ENCODE measurements at regions not wholly inside any gene's neighbourhood (a gene's known extent, or its start where the extent isn't known, plus 50 kb on each side); places are given as distances from the start of the nearest gene placed in this dataset.

DNA sequence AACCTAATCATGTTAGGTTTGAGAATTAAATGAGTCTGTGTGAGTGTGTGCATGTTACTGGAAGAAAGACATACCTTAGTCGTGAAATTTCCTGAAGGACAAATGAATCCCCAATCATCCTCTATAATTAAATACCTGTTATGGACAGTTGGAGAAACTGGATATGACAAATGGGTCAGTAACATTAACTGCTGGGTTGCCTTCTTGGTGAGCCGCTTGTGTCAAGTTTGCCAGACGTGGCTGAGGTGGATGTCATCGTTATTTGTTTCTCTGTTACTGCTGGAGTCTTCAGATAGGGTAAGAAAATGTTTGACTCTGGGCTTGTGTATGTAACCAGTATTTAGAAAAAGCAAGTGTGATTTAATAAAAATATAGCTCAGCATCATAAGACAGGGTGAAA, 131.6 kb downstream of the CAND1 start:
- no peak for TF ChIP-seq EP300 (IDR thresholded peaks at IDR 0.05)
- no peak for TF ChIP-seq POLR2A (IDR thresholded peaks at IDR 0.05)
- TF ChIP-seq, protein P1, sequence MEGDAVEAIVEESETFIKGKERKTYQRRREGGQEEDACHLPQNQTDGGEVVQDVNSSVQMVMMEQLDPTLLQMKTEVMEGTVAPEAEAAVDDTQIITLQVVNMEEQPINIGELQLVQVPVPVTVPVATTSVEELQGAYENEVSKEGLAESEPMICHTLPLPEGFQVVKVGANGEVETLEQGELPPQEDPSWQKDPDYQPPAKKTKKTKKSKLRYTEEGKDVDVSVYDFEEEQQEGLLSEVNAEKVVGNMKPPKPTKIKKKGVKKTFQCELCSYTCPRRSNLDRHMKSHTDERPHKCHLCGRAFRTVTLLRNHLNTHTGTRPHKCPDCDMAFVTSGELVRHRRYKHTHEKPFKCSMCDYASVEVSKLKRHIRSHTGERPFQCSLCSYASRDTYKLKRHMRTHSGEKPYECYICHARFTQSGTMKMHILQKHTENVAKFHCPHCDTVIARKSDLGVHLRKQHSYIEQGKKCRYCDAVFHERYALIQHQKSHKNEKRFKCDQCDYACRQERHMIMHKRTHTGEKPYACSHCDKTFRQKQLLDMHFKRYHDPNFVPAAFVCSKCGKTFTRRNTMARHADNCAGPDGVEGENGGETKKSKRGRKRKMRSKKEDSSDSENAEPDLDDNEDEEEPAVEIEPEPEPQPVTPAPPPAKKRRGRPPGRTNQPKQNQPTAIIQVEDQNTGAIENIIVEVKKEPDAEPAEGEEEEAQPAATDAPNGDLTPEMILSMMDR (IDR thresholded peaks at IDR 0.05), result no peak
- no peak for TF ChIP-seq POLR2AphosphoS5 (IDR thresholded peaks at IDR 0.05)
- intact Hi-C loops (cut with DNase I), result no loop called here
- H3K4me3 ChIP-seq, result no peak overlapping the region
- no peak for DNase-seq
- H3K27ac ChIP-seq, result no peak overlapping the region
- H3K27me3 ChIP-seq, result no peaks in the 10 kb centered on the region
- H3K36me3 ChIP-seq, result no peaks in the 10 kb centered on the region
- H3K4me1 ChIP-seq, result no peaks in the 10 kb centered on the region
- peaks cover 0 to 4% (median 2%) of the 10 kb centered on the region in 4 donors for H3K9me3 ChIP-seq
- 88 to 90% methylated on average over 4 of the region's 4 CpGs for WGBS, 2 donors

DNA sequence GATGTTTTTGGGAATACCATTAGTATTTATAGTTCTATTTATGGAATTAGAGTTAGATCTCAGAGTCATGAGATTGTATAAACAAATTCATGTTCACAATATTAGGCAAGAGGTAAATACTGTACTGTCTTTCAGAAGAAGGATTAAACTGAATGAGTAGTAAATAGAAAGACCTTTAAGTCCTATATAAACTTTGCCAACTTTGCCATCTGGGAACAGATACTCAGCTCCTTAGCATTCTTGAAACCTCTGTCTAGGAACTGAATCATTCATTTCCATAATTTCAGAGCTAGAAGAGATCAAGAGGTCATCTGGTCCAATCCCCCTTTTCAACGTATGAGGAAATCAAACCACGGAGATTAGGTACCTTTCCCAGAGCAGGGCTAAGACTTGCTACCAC, 141.1 kb downstream of the CAND1 start:
- H3K36me3 ChIP-seq, result no peaks in the 10 kb centered on the region
- no peaks in the 10 kb centered on the region for H3K27me3 ChIP-seq
- H3K4me1 ChIP-seq, result no peaks in the 10 kb centered on the region
- no peak overlapping the region for H3K4me3 ChIP-seq
- intact Hi-C loops (cut with DNase I), result no loop called here
- WGBS, 2 donors, result 9 to 54% methylated on average over 2 of the region's 2 CpGs
- no peak overlapping the region for H3K27ac ChIP-seq
- H3K9me3 ChIP-seq, result peaks cover 0 to 2% (median 0%) of the 10 kb centered on the region in 4 donors
- DNase-seq, result no peak
- TF ChIP-seq EP300 (IDR thresholded peaks at IDR 0.05), result no peak

DNA sequence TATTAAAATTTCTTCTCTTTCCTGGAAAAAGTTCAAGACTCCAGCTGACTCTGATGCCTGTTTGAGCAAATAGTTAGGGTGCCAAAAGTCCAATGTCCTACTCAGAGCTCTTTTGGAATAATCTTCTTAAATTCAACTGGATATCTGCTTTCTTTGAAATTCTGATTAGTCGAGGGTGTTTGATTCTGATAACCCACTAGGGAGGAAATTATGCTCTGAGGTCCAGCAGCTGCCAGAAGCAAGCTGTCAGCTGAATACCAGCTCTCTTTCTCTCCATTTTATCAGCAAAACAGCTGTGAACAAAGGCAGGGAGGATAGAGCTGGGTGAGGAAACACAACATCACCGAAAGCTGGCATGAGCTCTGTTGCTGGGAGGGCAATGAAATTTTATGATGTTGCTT, 141.5 kb downstream of the CAND1 start:
- 5 to 26% methylated on average over 2 of the region's 2 CpGs for WGBS, 2 donors
- H3K9me3 ChIP-seq, result no peaks in the 10 kb centered on the region
- no peaks in the 10 kb centered on the region for H3K4me1 ChIP-seq
- H3K4me3 ChIP-seq, result no peak overlapping the region
- intact Hi-C loops (cut with DNase I), result no loop called here
- H3K27ac ChIP-seq, result no peak overlapping the region
- H3K36me3 ChIP-seq, result no peaks in the 10 kb centered on the region
- no peaks in the 10 kb centered on the region for H3K27me3 ChIP-seq
- no peak for TF ChIP-seq POLR2A (IDR thresholded peaks at IDR 0.05)
- DNase-seq, result no peak

DNA sequence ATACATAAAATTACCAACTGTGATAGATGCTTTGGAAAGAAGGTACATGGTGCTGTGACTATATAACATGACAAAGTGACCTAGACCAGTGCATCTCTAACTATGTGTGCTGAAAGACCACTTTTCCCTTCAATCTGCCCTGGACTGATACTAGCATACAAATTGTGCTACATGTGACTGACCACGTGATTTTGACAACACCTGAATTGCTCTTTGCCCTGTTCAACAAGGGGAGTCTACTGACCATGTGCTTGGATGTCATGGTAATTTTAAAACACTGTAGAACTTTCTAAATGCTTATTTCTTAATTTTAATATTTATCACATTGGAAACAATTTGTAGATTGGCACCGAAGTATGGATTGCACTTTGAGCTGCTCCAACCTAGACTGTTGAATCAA, 142.4 kb downstream of the CAND1 start:
- no peaks in the 10 kb centered on the region for H3K27me3 ChIP-seq
- no peak for DNase-seq
- H3K4me3 ChIP-seq, result no peak overlapping the region
- H3K4me1 ChIP-seq, result no peaks in the 10 kb centered on the region
- H3K27ac ChIP-seq, result no peak overlapping the region
- intact Hi-C loops (cut with DNase I), result no loop called here
- H3K9me3 ChIP-seq, result no peaks in the 10 kb centered on the region
- WGBS, 2 donors, result 29 to 79% methylated on average over 2 of the region's 2 CpGs
- TF ChIP-seq, protein P1 (IDR thresholded peaks at IDR 0.05), result no peak
- TF ChIP-seq EP300 (IDR thresholded peaks at IDR 0.05) (no peak), POLR2AphosphoS5 (IDR thresholded peaks at IDR 0.05) (no peak), POLR2A (IDR thresholded peaks at IDR 0.05) (no peak)
- no peaks in the 10 kb centered on the region for H3K36me3 ChIP-seq

DNA sequence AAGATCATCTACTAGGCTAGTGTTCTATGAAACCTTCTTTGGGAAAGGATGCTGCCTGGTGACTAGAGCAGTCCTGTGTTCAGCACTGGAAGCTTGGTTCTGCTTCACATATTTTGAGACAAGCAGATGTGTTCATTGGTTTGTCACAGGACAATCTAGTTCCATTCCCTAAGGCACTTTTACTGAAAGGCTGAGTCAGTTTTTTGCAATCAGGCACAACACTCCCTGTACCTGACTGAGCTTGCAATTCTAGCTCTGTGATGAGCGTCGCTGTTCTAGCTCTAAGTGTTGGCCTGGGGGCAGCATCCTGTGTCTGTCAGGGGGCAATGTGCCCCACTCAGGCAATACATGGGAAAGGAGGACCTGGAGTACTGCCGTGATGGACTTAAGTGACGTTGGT, 144.4 kb downstream of the CAND1 start:
- Histone ChIP-seq H3K9me3 (no peaks in the 10 kb centered on the region), H3K4me1 (no peaks in the 10 kb centered on the region), H3K36me3 (no peaks in the 10 kb centered on the region), H3K27ac (no peak overlapping the region), H3K4me3 (no peak overlapping the region), H3K27me3 (no peaks in the 10 kb centered on the region)
- intact Hi-C loops (cut with DNase I), result no loop called here
- TF ChIP-seq, protein P1 (IDR thresholded peaks at IDR 0.05), result no peak
- no peak for TF ChIP-seq EP300 (IDR thresholded peaks at IDR 0.05)
- no peak for TF ChIP-seq POLR2A (IDR thresholded peaks at IDR 0.05)
- TF ChIP-seq POLR2AphosphoS5 (IDR thresholded peaks at IDR 0.05), result no peak
- WGBS, 2 donors, result 93 to 98% methylated on average over 4 of the region's 4 CpGs
- no peak for DNase-seq

DNA sequence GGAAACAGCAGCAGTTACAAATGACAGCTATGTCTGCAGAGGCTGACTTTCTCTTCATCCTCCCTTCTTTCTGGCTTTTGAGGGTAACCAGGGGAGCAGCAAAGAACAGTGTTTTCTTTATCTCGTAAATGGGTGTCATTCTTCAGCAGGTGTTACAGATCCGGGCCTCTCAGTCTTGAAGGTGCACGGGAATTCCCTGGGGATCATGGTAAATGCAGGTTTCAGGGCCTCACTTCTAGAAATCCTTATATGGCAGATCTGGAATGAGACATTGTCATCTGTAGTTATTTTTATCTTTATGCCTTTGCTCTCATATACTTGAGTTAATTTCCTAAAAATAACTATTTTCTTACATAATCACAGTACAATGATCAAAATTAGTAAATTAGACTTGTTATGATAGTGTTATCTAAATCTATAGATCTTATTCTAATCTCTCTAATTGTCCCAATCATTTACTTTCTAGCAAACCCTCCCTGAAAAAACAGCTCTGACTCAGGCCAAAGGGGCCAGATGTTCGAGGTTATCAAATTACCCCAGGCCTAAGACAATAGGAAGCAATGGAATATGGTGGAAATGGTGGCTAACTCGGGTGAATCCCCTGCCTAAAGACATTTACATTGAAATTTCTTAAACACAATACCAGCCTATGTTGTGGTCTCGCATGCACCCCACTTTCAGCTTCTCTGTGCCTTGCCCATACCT, 145.0 kb downstream of the CAND1 start:
- Histone ChIP-seq H3K9me3 (no peaks in the 10 kb centered on the region), H3K27ac (no peak overlapping the region), H3K36me3 (no peaks in the 10 kb centered on the region), H3K4me3 (no peak overlapping the region), H3K27me3 (no peaks in the 10 kb centered on the region), H3K4me1 (no peaks in the 10 kb centered on the region)
- WGBS, 2 donors, result 64 to 78% methylated on average over 6 of the region's 6 CpGs
- TF ChIP-seq POLR2A (IDR thresholded peaks at IDR 0.05) (no peak), POLR2AphosphoS5 (IDR thresholded peaks at IDR 0.05) (no peak)
- TF ChIP-seq, protein P1 (IDR thresholded peaks at IDR 0.05), result no peak
- intact Hi-C loops (cut with DNase I), result no loop called here
- DNase-seq, result no peak
